ENCODE measurements at regions not wholly inside any gene's neighbourhood (a gene's known extent, or its start where the extent isn't known, plus 50 kb on each side); places are given as distances from the start of the nearest gene placed in this dataset.

DNA sequence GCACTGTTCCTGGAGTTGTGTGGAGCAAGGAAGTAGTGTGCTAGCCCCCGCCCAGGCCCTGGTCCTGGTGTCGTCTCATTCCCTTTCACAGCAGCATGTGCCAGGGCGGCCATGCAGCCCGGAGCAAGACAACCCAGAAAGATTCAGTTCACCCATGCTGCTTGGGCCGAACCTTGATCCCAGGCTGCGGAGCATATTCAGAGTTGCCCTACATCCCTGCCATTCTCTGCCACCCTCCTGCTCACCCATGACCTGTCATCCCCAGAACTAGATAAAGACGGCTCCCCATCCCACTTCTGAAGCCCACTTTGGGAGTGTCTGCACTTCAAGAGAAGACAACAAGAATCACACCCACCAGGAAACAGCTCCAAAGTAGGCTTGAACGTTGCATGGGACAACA lies 2452.5 kb downstream of the TP53TG3F start:
- DNase-seq = no peak
- TF ChIP-seq, protein P1, sequence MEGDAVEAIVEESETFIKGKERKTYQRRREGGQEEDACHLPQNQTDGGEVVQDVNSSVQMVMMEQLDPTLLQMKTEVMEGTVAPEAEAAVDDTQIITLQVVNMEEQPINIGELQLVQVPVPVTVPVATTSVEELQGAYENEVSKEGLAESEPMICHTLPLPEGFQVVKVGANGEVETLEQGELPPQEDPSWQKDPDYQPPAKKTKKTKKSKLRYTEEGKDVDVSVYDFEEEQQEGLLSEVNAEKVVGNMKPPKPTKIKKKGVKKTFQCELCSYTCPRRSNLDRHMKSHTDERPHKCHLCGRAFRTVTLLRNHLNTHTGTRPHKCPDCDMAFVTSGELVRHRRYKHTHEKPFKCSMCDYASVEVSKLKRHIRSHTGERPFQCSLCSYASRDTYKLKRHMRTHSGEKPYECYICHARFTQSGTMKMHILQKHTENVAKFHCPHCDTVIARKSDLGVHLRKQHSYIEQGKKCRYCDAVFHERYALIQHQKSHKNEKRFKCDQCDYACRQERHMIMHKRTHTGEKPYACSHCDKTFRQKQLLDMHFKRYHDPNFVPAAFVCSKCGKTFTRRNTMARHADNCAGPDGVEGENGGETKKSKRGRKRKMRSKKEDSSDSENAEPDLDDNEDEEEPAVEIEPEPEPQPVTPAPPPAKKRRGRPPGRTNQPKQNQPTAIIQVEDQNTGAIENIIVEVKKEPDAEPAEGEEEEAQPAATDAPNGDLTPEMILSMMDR (IDR thresholded peaks at IDR 0.05 in 8 of 11, conservative IDR thresholded peaks at IDR 0.05 in 3 of 11) = no peak
- TF ChIP-seq POLR2A (IDR thresholded peaks at IDR 0.05) = no peak
- TF ChIP-seq POLR2AphosphoS5 (IDR thresholded peaks at IDR 0.05) = no peak
- intact Hi-C loops (cut with DNase I; ENCODE audit: low total_unique reads) = no loop called here
- 74 to 88% (median 84%) methylated on average over 7 to 8 of the region's 8 CpGs for WGBS, 5 donors
- no peak overlapping the region for H3K27ac ChIP-seq
- peaks cover 0 to 100% (median 95%) of the 10 kb centered on the region in 8 donors for H3K9me3 ChIP-seq
- no peak overlapping the region for H3K4me3 ChIP-seq
- H3K4me1 ChIP-seq = no peaks in the 10 kb centered on the region
- no peaks in the 10 kb centered on the region for H3K27me3 ChIP-seq (replicated peaks in 1 of 7)
- H3K36me3 ChIP-seq = no peaks in the 10 kb centered on the region

DNA sequence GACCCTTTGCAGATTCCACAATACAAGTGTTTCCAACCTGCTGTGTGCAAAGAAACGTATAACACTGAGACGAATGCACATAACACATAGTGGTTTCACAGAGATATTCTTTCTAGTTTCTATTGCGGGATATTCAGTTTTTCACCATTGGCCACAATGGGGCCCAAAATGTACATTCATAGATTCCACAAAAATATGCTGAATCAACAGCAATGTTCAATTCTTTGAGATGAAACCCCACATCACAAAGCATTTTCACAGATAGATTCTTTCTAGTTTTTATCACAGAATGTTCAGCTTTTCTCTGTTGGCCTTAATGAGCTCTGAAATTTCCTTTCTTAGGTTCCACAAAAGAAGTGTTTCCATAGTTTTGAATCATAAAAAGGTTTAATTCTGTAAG lies 2472.3 kb downstream of the TP53TG3F start:
- H3K36me3 ChIP-seq = no peaks in the 10 kb centered on the region
- H3K27me3 ChIP-seq (replicated peaks in 1 of 7) = no peaks in the 10 kb centered on the region
- WGBS, 5 donors = 67 to 80% (median 70%) methylated on average over 3 of the region's 3 CpGs
- H3K4me1 ChIP-seq = no peaks in the 10 kb centered on the region
- intact Hi-C loops (cut with DNase I; ENCODE audit: low total_unique reads) = no loop called here
- no peak for DNase-seq
- TF ChIP-seq POLR2A (IDR thresholded peaks at IDR 0.05) (no peak), POLR2AphosphoS5 (IDR thresholded peaks at IDR 0.05) (no peak)
- TF ChIP-seq, protein P1 (IDR thresholded peaks at IDR 0.05 in 8 of 11, conservative IDR thresholded peaks at IDR 0.05 in 3 of 11) = no peak
- no peak overlapping the region for H3K27ac ChIP-seq
- H3K9me3 ChIP-seq = peaks cover 3 to 98% (median 94%) of the 10 kb centered on the region in 8 donors
- no peak overlapping the region for H3K4me3 ChIP-seq

Small RNA genes in the stretch of these regions (small RNA-seq; reads per million reads assigned to genes)
- 0 reads per million in 4 donors for gene AC106785.1
- 0 reads per million in 4 donors for gene RNA5SP406
- 0 reads per million in 4 donors for gene RNA5SP407
- gene RNA5SP408 = 0 reads per million in 4 donors
- 0 reads per million in 4 donors for gene RNA5SP409
- 0 reads per million in 4 donors for gene RNA5SP410
- gene RNA5SP411 = 0 reads per million in 4 donors
- 0 reads per million in 4 donors for gene RNA5SP412
- 0 reads per million in 4 donors for gene RNA5SP413
- gene RNA5SP414 = 0 reads per million in 4 donors
- gene RNA5SP415 = 0 reads per million in 4 donors
- 0 reads per million in 4 donors for gene RNA5SP416
- 0 reads per million in 4 donors for gene RNA5SP417
- 0 reads per million in 4 donors for gene RNA5SP418
- gene RNA5SP419 = 0 reads per million in 4 donors
- gene RNA5SP420 = 0 reads per million in 4 donors
- 0 reads per million in 4 donors for gene RNA5SP421
- gene RNA5SP422 = 0 reads per million in 4 donors
- gene RNA5SP423 = 0 to 0.06 (median 0) reads per million in 4 donors
